OCI-LY7 (cell line): ENCODE measurements at regions not wholly inside any gene's neighbourhood (a gene's known extent, or its start where the extent isn't known, plus 50 kb on each side); places are given as distances from the start of the nearest gene placed in this dataset.

Experiments
- BruUV-seq: library from RNA; stranded (reverse); fragments of 400-500 nt; replicated peaks from 2 replicates; lab custom pipeline; 2021; lab: Mats Ljungman, UMichigan
- CTCF ChIA-PET: fragments of 300-600 bp; sonication (Branson Sonifier 250); formaldehyde crosslinking; loops from one replicate; lab custom pipeline; 2022; ENCODE audit warnings: antibody characterized with exemption; ENCODE audit not compliant: unreplicated experiment; lab: Charles Lee
- POLR2A ChIA-PET: fragments of 300-600 bp; sonication (Branson Sonifier 250); formaldehyde crosslinking; loops from one replicate; lab custom pipeline; 2022; ENCODE audit warnings: antibody characterized with exemption; lab: Charles Lee
- DNase-seq: peaks from one replicate; pipeline ENCODE4 v3.0.0-alpha.2; 2015; ENCODE audit warnings: low spot score
- H2AFZ ChIP-seq: fragments of 200-600 bp; sonication (generic), shearing (Covaris generic); 2 replicates; pipeline ENCODE4 v1.6.1; 2014; ENCODE audit warnings: mild to moderate bottlenecking, antibody characterized with exemption, low read length, moderate library complexity
- H3K27ac ChIP-seq: fragments of 200-600 bp; sonication (generic); 2 replicates; pipeline ENCODE4 v1.5.1; 2014; ENCODE audit warnings: mixed run types, low read depth, mild to moderate bottlenecking, moderate library complexity, low read length, inconsistent platforms; ENCODE audit not compliant: poor library complexity, severe bottlenecking
- H3K36me3 ChIP-seq: fragments of 200-600 bp; sonication (generic); 2 replicates; pipeline ENCODE4 v1.6.1; 2014; ENCODE audit warnings: mild to moderate bottlenecking, antibody characterized with exemption, low read length, moderate library complexity, mixed read lengths; ENCODE audit not compliant: insufficient read depth
- H3K4me1 ChIP-seq: fragments of 200-600 bp; sonication (generic); 2 replicates; pipeline ENCODE4 v1.5.1; 2014; ENCODE audit warnings: mild to moderate bottlenecking, low read length; ENCODE audit not compliant: insufficient read depth, poor library complexity, severe bottlenecking
- H3K4me2 ChIP-seq: fragments of 200-600 bp; sonication (generic); 2 replicates; pipeline ENCODE4 v1.6.1; 2014; ENCODE audit warnings: mild to moderate bottlenecking, low read length
- H3K4me3 ChIP-seq: fragments of 200-600 bp; sonication (generic); 2 replicates; pipeline ENCODE4 v1.5.1; 2014; ENCODE audit warnings: mild to moderate bottlenecking, low read depth, low read length; ENCODE audit not compliant: poor library complexity, severe bottlenecking
- H3K79me2 ChIP-seq: fragments of 200-600 bp; sonication (generic); 2 replicates; pipeline ENCODE4 v1.6.1; 2016; ENCODE audit warnings: low read depth, mild to moderate bottlenecking, low read length, moderate library complexity, mixed read lengths; ENCODE audit not compliant: insufficient read depth
- H3K9me2 ChIP-seq: fragments of 200-600 bp; sonication (generic); 2 replicates; pipeline ENCODE4 v1.6.1; 2016; ENCODE audit warnings: mild to moderate bottlenecking, low read length, mixed read lengths; ENCODE audit not compliant: insufficient read depth
- H3K9me3 ChIP-seq: fragments of 200-600 bp; sonication (generic); 2 replicates; pipeline ENCODE4 v1.6.1; 2014; ENCODE audit warnings: mild to moderate bottlenecking, mixed run types, low read length, mixed read lengths
- H4K20me1 ChIP-seq: fragments of 200-600 bp; sonication (generic); 2 replicates; pipeline ENCODE4 v1.6.1; 2014; ENCODE audit warnings: mild to moderate bottlenecking, antibody characterized with exemption, low read length, moderate library complexity, mixed read lengths; ENCODE audit not compliant: insufficient read depth
- EZH2phosphoT487 ChIP-seq: fragments of 200-600 bp; sonication (generic); IDR thresholded peaks from 2 replicates; pipeline ENCODE4 v1.6.1; 2018; ENCODE audit warnings: low read depth, borderline replicate concordance, mild to moderate bottlenecking, mixed run types, antibody characterized with exemption, low read length, moderate library complexity, mixed read lengths
- intact Hi-C: fragments of 100-400 bp; cut with micrococcal nuclease; formaldehyde crosslinking; loops from one replicate; pipeline ENCODE4 v1.10.0; 2022; ENCODE audit not compliant: unreplicated experiment
- TF ChIP-seq, protein P1 (sequence below): fragments of 200-600 bp; sonication (generic); conservative IDR thresholded peaks from 2 replicates; pipeline ENCODE4 v1.5.1; 2014; ENCODE audit warnings: mild to moderate bottlenecking, antibody characterized with exemption, low read length, moderate library complexity, mixed read lengths

DNA sequence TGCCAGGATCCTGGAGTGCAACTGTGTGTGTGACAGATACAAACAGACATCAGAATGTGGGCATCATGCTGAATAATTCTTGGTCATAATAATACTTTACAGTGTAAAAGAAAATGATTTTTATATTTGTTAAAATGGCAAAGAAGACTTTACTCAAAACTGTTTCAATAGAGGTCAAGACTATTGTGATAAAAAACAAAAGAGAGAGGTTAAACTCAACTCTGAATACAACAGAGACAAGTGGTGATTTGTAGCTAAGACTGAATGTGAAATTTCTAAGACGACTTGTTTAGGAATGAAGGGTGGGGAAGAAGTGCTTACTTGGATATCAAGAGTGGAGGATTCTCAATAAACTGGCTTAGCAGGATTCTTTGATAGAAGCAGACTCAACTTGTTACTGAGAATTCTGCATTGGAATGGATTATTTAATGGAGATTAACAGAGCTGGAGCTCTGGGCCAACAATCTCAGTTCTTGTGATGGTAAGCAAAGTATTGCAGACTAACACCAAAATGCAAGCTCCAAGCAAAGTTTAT lies 457.4 kb upstream of the CDH18 start:
- no peak for TF ChIP-seq EZH2phosphoT487
- TF ChIP-seq, protein P1, sequence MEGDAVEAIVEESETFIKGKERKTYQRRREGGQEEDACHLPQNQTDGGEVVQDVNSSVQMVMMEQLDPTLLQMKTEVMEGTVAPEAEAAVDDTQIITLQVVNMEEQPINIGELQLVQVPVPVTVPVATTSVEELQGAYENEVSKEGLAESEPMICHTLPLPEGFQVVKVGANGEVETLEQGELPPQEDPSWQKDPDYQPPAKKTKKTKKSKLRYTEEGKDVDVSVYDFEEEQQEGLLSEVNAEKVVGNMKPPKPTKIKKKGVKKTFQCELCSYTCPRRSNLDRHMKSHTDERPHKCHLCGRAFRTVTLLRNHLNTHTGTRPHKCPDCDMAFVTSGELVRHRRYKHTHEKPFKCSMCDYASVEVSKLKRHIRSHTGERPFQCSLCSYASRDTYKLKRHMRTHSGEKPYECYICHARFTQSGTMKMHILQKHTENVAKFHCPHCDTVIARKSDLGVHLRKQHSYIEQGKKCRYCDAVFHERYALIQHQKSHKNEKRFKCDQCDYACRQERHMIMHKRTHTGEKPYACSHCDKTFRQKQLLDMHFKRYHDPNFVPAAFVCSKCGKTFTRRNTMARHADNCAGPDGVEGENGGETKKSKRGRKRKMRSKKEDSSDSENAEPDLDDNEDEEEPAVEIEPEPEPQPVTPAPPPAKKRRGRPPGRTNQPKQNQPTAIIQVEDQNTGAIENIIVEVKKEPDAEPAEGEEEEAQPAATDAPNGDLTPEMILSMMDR, result no peak
- H3K4me1 ChIP-seq, result no peaks in the 10 kb centered on the region
- no peaks in the 10 kb centered on the region for H3K9me2 ChIP-seq
- POLR2A ChIA-PET, result no interaction called here
- no peak overlapping the region for H3K4me2 ChIP-seq
- no peaks in the 10 kb centered on the region for H4K20me1 ChIP-seq
- CTCF ChIA-PET, result no interaction called here
- H3K27ac ChIP-seq, result no peak overlapping the region
- H2AFZ ChIP-seq, result no peak overlapping the region
- H3K4me3 ChIP-seq, result no peak overlapping the region
- H3K36me3 ChIP-seq, result no peaks in the 10 kb centered on the region
- intact Hi-C loops, result no loop called here
- no peaks in the 10 kb centered on the region for H3K79me2 ChIP-seq
- H3K9me3 ChIP-seq, result 0 out of 2 replicates have a peak, but pooled peaks cover 4% of the 10 kb centered on the region
- no TSS peak for BruUV-seq
- no peak for DNase-seq

DNA sequence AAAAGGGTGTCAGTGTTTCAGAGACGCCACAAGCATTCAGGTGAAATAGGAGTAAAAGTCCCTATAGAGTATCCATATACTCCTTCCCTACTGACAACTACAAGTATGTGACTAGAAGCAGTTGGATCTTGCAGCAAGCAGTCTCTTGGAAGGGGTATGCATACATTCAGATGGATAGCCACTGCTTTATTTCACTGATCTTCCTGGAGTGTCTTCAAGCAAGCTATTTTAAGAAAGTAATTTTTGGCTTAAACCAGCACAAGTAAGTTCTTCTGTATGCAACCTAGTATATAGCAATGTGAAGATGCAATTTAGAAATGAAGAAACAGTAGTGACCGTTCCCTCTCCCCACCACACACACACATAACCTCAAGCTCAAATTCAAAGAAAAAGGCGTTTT lies 446.8 kb upstream of the CDH18 start:
- no peak overlapping the region for H2AFZ ChIP-seq
- no peak overlapping the region for H3K4me2 ChIP-seq
- CTCF ChIA-PET, result no interaction called here
- H3K4me3 ChIP-seq, result no peak overlapping the region
- DNase-seq, result no peak
- TF ChIP-seq EZH2phosphoT487, result no peak
- TF ChIP-seq, protein P1, result no peak
- no peaks in the 10 kb centered on the region for H3K79me2 ChIP-seq
- H3K9me3 ChIP-seq, result no peaks in the 10 kb centered on the region
- no peak overlapping the region for H3K27ac ChIP-seq
- no peaks in the 10 kb centered on the region for H4K20me1 ChIP-seq
- no peaks in the 10 kb centered on the region for H3K4me1 ChIP-seq
- POLR2A ChIA-PET, result interaction anchor here (1.2 kb wide), 1 partner anchor 1426 kb away, joined by 4 read pairs; no protein-coding TSS in a partner anchor
- no peaks in the 10 kb centered on the region for H3K9me2 ChIP-seq
- no peaks in the 10 kb centered on the region for H3K36me3 ChIP-seq
- no TSS peak for BruUV-seq
- intact Hi-C loops, result no loop called here

DNA sequence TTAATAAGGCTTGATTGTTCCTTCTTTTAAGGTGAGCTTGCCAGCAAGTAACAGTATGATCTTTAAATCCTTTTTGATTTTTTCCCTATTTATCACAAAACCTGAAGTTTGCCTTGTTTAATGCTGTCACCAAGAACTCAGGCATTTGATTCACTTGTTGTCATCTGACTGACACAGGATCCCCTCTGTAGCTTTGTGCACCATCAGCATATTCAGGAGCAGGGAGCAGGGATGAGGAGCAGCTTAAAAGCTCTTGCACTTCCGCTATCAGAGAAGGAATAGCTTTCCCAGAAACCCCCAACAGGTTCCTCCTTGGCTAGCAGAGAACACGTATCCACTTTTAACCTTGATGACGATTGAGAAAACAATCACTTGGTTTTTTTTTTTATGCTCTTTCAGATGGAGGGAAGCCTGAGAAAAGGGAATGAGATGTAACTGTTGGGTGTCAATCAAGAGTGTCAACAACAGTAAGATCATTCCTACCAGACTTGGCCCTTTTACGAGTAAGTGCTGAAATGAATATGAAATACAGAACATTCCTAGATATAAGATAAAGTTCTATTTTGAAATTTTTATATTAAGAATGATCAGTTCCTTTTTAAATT lies 433.1 kb upstream of the CDH18 start:
- Histone ChIP-seq H2AFZ (no peak overlapping the region), H3K9me2 (no peaks in the 10 kb centered on the region), H3K36me3 (no peaks in the 10 kb centered on the region), H3K4me3 (no peak overlapping the region), H3K4me2 (no peak overlapping the region), H3K4me1 (no peaks in the 10 kb centered on the region), H3K79me2 (no peaks in the 10 kb centered on the region), H4K20me1 (no peaks in the 10 kb centered on the region), H3K9me3 (no peaks in the 10 kb centered on the region), H3K27ac (no peak overlapping the region)
- DNase-seq, result no peak
- TF ChIP-seq, protein P1, result no peak
- TF ChIP-seq EZH2phosphoT487, result no peak
- intact Hi-C loops, result no loop called here
- BruUV-seq, result no TSS peak
- CTCF ChIA-PET, result no interaction called here
- POLR2A ChIA-PET, result no interaction called here
